ENCODE measurements at regions not wholly inside any gene's neighbourhood (a gene's known extent, or its start where the extent isn't known, plus 50 kb on each side); places are given as distances from the start of the nearest gene placed in this dataset.

DNA sequence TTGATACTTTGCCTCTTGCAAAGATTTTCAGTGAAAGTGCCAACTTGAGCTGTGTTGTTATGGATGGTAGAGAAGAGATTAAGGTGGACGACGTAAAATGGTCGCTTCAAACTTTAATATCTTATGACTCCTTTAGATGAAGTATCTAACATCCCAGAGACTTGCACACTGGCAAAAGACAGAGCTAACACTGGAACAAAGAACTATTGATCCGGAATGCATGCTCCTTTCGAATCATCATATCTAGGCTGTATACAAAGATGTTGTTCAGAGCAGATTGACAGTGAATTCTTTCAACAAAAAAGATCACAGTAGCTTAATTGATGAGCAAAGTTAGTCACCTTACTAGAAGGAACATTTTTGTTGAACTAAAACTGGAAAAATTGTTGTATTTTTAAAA is 592.7 kb downstream of the NXPH1 start:
- 91% methylated on average over 5 of the region's 5 CpGs for whole genome bisulfite sequencing, 2 donors
- ATAC-seq (ENCODE audit: low FRiP score in 2 of 2), result no peak
- TF ChIP-seq, protein P1, sequence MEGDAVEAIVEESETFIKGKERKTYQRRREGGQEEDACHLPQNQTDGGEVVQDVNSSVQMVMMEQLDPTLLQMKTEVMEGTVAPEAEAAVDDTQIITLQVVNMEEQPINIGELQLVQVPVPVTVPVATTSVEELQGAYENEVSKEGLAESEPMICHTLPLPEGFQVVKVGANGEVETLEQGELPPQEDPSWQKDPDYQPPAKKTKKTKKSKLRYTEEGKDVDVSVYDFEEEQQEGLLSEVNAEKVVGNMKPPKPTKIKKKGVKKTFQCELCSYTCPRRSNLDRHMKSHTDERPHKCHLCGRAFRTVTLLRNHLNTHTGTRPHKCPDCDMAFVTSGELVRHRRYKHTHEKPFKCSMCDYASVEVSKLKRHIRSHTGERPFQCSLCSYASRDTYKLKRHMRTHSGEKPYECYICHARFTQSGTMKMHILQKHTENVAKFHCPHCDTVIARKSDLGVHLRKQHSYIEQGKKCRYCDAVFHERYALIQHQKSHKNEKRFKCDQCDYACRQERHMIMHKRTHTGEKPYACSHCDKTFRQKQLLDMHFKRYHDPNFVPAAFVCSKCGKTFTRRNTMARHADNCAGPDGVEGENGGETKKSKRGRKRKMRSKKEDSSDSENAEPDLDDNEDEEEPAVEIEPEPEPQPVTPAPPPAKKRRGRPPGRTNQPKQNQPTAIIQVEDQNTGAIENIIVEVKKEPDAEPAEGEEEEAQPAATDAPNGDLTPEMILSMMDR (IDR thresholded peaks at IDR 0.05), result no peak
- TF ChIP-seq POLR2A (IDR thresholded peaks at IDR 0.05), result no peak
- TF ChIP-seq EP300 (IDR thresholded peaks at IDR 0.05), result no peak
- no peak for TF ChIP-seq POLR2AphosphoS5 (IDR thresholded peaks at IDR 0.05)

DNA sequence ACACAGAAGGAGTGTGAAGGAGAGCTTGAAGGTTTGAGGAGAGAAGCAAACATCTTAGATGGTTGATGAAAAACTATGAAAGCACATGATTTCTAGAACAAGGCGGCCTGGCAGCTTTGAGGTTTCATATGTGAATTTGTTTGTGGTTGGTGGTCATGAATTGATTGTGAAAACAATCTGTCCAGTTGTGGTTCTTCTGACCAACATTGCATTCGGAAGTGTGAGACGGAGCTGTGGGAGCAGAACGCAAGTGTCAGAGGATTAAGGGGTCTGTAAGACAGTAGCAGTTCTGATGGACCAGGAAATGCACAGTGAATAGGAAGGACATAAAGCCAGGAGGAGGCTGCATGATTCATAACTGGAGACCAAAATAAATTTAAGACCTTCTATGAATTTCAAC is 594.6 kb downstream of the NXPH1 start:
- 85 to 90% methylated on average over 4 of the region's 4 CpGs for WGBS, 2 donors
- no peak for ATAC-seq (ENCODE audit: low FRiP score in 2 of 2)
- H3K27me3 ChIP-seq, result no peaks in the 10 kb centered on the region
- no peak for DNase-seq
- H3K9me3 ChIP-seq, result no peaks in the 10 kb centered on the region
- no peaks in the 10 kb centered on the region for H3K4me1 ChIP-seq
- no peak for TF ChIP-seq POLR2AphosphoS5 (IDR thresholded peaks at IDR 0.05)
- no peaks in the 10 kb centered on the region for H3K36me3 ChIP-seq
- H3K4me3 ChIP-seq, result no peak overlapping the region
- H3K27ac ChIP-seq, result no peak overlapping the region

More for the DNA sequence above, 592.7 kb downstream of the NXPH1 start:
- no peak overlapping the region for H3K4me3 ChIP-seq
- no peaks in the 10 kb centered on the region for H3K9me3 ChIP-seq
- H3K27me3 ChIP-seq, result no peaks in the 10 kb centered on the region
- no peaks in the 10 kb centered on the region for H3K4me1 ChIP-seq
- H3K36me3 ChIP-seq, result no peaks in the 10 kb centered on the region
- H3K27ac ChIP-seq, result no peak overlapping the region
- no peak for DNase-seq

DNA sequence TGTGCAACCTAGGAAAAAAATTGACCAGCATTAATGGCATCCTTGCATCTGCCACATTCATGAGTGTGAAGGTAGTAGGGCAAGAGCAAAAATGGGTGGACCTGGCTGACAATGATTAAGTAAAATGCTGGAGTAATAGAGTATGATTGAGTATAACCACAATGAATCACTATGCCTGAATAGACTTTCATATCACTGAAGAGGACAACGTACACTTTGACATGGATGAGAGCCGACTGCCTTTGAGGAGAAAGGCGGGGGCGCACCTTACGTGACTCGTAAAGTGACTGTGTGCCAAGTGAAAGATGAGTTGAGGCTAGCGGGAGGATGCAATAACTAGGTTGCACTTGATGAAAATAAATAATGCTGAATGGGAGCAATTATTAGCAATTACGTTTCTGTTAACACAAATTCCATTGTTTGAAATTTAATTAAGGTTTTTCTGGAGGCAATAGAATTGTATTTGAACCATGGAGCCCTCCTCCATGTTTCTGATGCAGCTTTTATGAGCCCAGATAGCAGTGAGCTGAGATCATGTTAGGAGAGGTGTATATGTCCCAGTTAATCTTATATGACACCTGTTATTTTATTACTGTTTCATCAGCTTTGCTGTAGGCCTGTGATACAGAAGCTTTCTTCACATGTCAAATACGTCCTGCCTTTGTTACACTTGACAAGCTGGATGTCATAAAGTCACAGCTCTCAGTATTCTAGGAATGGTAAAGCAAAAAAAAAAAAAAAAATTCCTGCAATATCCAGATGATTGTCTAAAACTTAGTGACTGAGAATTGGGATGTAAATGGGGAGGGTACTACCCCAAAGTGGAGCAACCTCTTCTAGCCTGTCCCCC is 596.5 kb downstream of the NXPH1 start:
- ATAC-seq (ENCODE audit: low FRiP score in 2 of 2) (no peak), DNase-seq (no peak)
- WGBS, 2 donors, result 86 to 88% methylated on average over 9 of the region's 9 CpGs
- H3K4me3 ChIP-seq, result no peak overlapping the region
- H3K27me3 ChIP-seq, result no peaks in the 10 kb centered on the region
- no peak overlapping the region for H3K27ac ChIP-seq
- H3K9me3 ChIP-seq, result no peaks in the 10 kb centered on the region
- no peaks in the 10 kb centered on the region for H3K4me1 ChIP-seq
- TF ChIP-seq, protein P1 (IDR thresholded peaks at IDR 0.05), result no peak
- H3K36me3 ChIP-seq, result no peaks in the 10 kb centered on the region

DNA sequence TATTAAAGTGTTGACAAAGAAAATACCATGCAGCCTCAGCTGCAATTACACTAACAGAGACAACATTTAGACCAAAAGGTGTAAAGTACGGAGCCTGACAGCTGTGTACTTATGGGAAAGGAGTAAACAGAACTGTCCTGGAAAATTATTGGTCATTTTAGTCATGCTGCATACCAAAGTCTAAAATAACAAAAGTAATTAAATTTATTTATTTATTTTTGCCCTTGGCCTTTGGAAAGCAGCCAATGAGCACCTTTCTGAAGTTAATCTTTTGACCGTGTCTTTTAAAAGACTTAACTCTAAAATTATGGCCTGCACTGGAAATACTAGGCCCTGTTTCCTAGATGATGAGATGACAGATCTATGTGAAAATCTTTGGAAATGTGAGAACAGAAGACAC is 597.6 kb downstream of the NXPH1 start:
- DNase-seq, result no peak
- H3K4me1 ChIP-seq, result no peaks in the 10 kb centered on the region
- TF ChIP-seq POLR2AphosphoS5 (IDR thresholded peaks at IDR 0.05) (no peak), EP300 (IDR thresholded peaks at IDR 0.05) (no peak), POLR2A (IDR thresholded peaks at IDR 0.05) (no peak)
- TF ChIP-seq, protein P1 (IDR thresholded peaks at IDR 0.05), result no peak
- no peak overlapping the region for H3K4me3 ChIP-seq
- no peak for ATAC-seq (ENCODE audit: low FRiP score in 2 of 2)
- H3K27me3 ChIP-seq, result no peaks in the 10 kb centered on the region
- no peak overlapping the region for H3K27ac ChIP-seq
- no peaks in the 10 kb centered on the region for H3K36me3 ChIP-seq
- no peaks in the 10 kb centered on the region for H3K9me3 ChIP-seq
- WGBS, 2 donors, result 61 to 67% methylated on average over 2 of the region's 2 CpGs

DNA sequence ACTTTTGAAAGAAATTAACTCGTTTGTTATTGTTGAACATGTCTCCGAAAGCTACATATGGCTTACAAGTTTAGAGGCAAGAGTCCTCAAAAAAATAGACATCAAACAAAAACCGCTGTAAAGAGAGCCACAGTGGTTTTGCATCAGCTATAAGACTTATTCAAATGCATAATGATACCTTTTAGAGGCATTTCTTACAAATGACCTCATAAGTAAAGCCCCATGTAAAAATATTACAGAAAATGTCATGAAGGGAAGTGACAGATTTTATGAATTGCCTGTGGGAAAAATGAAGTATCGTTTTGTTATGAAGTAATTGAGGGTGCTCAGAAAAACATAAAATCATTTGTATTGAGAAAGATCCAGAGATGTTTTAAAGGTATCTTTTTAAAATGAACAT is 598.0 kb downstream of the NXPH1 start:
- Histone ChIP-seq H3K4me1 (no peaks in the 10 kb centered on the region), H3K9me3 (no peaks in the 10 kb centered on the region), H3K27me3 (no peaks in the 10 kb centered on the region), H3K27ac (no peak overlapping the region), H3K4me3 (no peak overlapping the region), H3K36me3 (no peaks in the 10 kb centered on the region)
- no peak for TF ChIP-seq EP300 (IDR thresholded peaks at IDR 0.05)
- TF ChIP-seq, protein P1 (IDR thresholded peaks at IDR 0.05), result no peak
- no peak for TF ChIP-seq POLR2A (IDR thresholded peaks at IDR 0.05)
- TF ChIP-seq POLR2AphosphoS5 (IDR thresholded peaks at IDR 0.05), result no peak
- no peak for ATAC-seq (ENCODE audit: low FRiP score in 2 of 2)
- no peak for DNase-seq
- 72 to 84% methylated on average over 4 of the region's 4 CpGs for WGBS, 2 donors

Measured in upper lobe of left lung (tissue), 6 donors.